ENCODE measurements at regions not wholly inside any gene's neighbourhood (a gene's known extent, or its start where the extent isn't known, plus 50 kb on each side); places are given as distances from the start of the nearest gene placed in this dataset.

GRCh38 chr11:36751335-36751781, 153.3 kb upstream of the RAG2 start:
- H3K4me2 ChIP-seq (replicated peaks; ENCODE audit: extremely low read depth, low read length, poor library complexity, severe bottlenecking), result no peak overlapping the region

GRCh38 chr11:36750349-36750748, 152.3 kb upstream of the RAG2 start:
- H3K36me3 Mint-ChIP-seq, result no peaks in the 10 kb centered on the region
- Histone ChIP-seq H2AFZ (ENCODE audit: insufficient read depth, low read depth, low read length, poor library complexity, severe bottlenecking) (no peak overlapping the region), H3K27me3 (ENCODE audit: control insufficient read depth in 2 of 2, insufficient read depth in 2 of 2, low read length in 2 of 2) (no peaks in the 10 kb centered on the region), H4K20me1 (ENCODE audit: insufficient read depth, low read length) (no peaks in the 10 kb centered on the region), H3K4me1 (ENCODE audit: control insufficient read depth in 1 of 2, insufficient read depth in 2 of 2, low read length in 2 of 2) (no peaks in the 10 kb centered on the region), H3K36me3 (replicated peaks in 1 of 2; ENCODE audit: control insufficient read depth in 1 of 2, insufficient read depth in 2 of 2, low read length in 2 of 2) (no peaks in the 10 kb centered on the region), H3K9me3 (replicated peaks in 1 of 2; ENCODE audit: control insufficient read depth in 1 of 2, insufficient read depth in 1 of 2, low read length in 2 of 2) (no peaks in the 10 kb centered on the region), H3K79me2 (ENCODE audit: insufficient read depth, low read length) (no peaks in the 10 kb centered on the region), H3K27ac (ENCODE audit: low read depth in 1 of 2, low read length in 2 of 2) (no peak overlapping the region), H3K9ac (ENCODE audit: insufficient read depth, low read length, poor library complexity, severe bottlenecking) (no peak overlapping the region), H3K4me2 (replicated peaks; ENCODE audit: extremely low read depth, low read length, poor library complexity, severe bottlenecking) (no peak overlapping the region), H3K4me3 (replicated peaks in 1 of 3; ENCODE audit: low read depth in 2 of 3, low read length in 3 of 3) (no peak overlapping the region)
- no peak overlapping the region for H3K27ac Mint-ChIP-seq
- DNase-seq, result no peak
- no peaks in the 10 kb centered on the region for H3K9me3 Mint-ChIP-seq
- 80% methylated on average over 1 of the region's 1 CpG for WGBS (ENCODE audit: insufficient coverage)
- no peak overlapping the region for H3K4me3 Mint-ChIP-seq
- intact Hi-C loops (cut with micrococcal nuclease), result no loop called here
- no peak for TF ChIP-seq CTCF (IDR thresholded peaks at IDR 0.05)
- no peaks in the 10 kb centered on the region for H3K4me1 Mint-ChIP-seq
- peaks cover 3 to 10% (median 5%) of the 10 kb centered on the region in 3 donors for H3K27me3 Mint-ChIP-seq (ENCODE audit: low read depth in 3 of 3)

More at GRCh38 chr11:36751335-36751781, 153.3 kb upstream of the RAG2 start:
- DNase-seq, result no peak
- no peak overlapping the region for H3K27ac ChIP-seq (ENCODE audit: low read depth in 1 of 2, low read length in 2 of 2)
- no peak for TF ChIP-seq CTCF (IDR thresholded peaks at IDR 0.05)
- WGBS (ENCODE audit: insufficient coverage), result 37% methylated on average over 3 of the region's 4 CpGs
- no peaks in the 10 kb centered on the region for H4K20me1 ChIP-seq (ENCODE audit: insufficient read depth, low read length)
- Mint-ChIP-seq H3K27me3 (ENCODE audit: low read depth in 3 of 3) (peaks cover 3 to 6% (median 4%) of the 10 kb centered on the region in 3 donors), H3K9me3 (no peaks in the 10 kb centered on the region), H3K4me3 (no peak overlapping the region), H3K27ac (no peak overlapping the region), H3K4me1 (no peaks in the 10 kb centered on the region), H3K36me3 (no peaks in the 10 kb centered on the region)
- no peaks in the 10 kb centered on the region for H3K4me1 ChIP-seq (ENCODE audit: control insufficient read depth in 1 of 2, insufficient read depth in 2 of 2, low read length in 2 of 2)
- no peaks in the 10 kb centered on the region for H3K36me3 ChIP-seq (replicated peaks in 1 of 2; ENCODE audit: control insufficient read depth in 1 of 2, insufficient read depth in 2 of 2, low read length in 2 of 2)
- H3K9me3 ChIP-seq (replicated peaks in 1 of 2; ENCODE audit: control insufficient read depth in 1 of 2, insufficient read depth in 1 of 2, low read length in 2 of 2), result no peaks in the 10 kb centered on the region
- H2AFZ ChIP-seq (ENCODE audit: insufficient read depth, low read depth, low read length, poor library complexity, severe bottlenecking), result no peak overlapping the region
- intact Hi-C loops (cut with micrococcal nuclease), result no loop called here
- no peaks in the 10 kb centered on the region for H3K79me2 ChIP-seq (ENCODE audit: insufficient read depth, low read length)
- no peak overlapping the region for H3K4me3 ChIP-seq (replicated peaks in 1 of 3; ENCODE audit: low read depth in 2 of 3, low read length in 3 of 3)
- no peaks in the 10 kb centered on the region for H3K27me3 ChIP-seq (ENCODE audit: control insufficient read depth in 2 of 2, insufficient read depth in 2 of 2, low read length in 2 of 2)
- no peak overlapping the region for H3K9ac ChIP-seq (ENCODE audit: insufficient read depth, low read length, poor library complexity, severe bottlenecking)
